EH (cell line): ENCODE measurements at regions not wholly inside any gene's neighbourhood (a gene's known extent, or its start where the extent isn't known, plus 50 kb on each side); places are given as distances from the start of the nearest gene placed in this dataset.
"Not testable (repeated sequence)": the region's sequence is repeated elsewhere in the genome, so short reads cannot be mapped to it uniquely, and the experiment has no call there.

Experiments
- DNase-seq: peaks from one replicate; pipeline ENCODE4 v3.0.0-alpha.2; 2015; ENCODE audit warnings: low read depth

- not testable (repeated sequence) for DNase-seq
These were observed 1517.2 kb downstream of the GRIK2 start for GRCh38 chr6:102910701-102911139.

- DNase-seq: no peak
These were observed 1513.7 kb downstream of the GRIK2 start for GRCh38 chr6:102907181-102907580.

- DNase-seq: no peak
These were observed 1509.0 kb downstream of the GRIK2 start for GRCh38 chr6:102902471-102902870.

GRCh38 chr6:102895683-102896082, 1502.2 kb downstream of the GRIK2 start:
- DNase-seq: no peak

GRCh38 chr6:102885165-102885564, 1491.7 kb downstream of the GRIK2 start:
- no peak for DNase-seq

GRCh38 chr6:102853249-102853955, 1459.9 kb downstream of the GRIK2 start:
- no peak for DNase-seq

GRCh38 chr6:102848796-102849195, 1455.3 kb downstream of the GRIK2 start:
- no peak for DNase-seq

- no peak for DNase-seq
These were observed 1454.7 kb downstream of the GRIK2 start for GRCh38 chr6:102848210-102848609.

- DNase-seq: no peak
These were observed 1447.6 kb downstream of the GRIK2 start for GRCh38 chr6:102841060-102841459.

GRCh38 chr6:102832021-102832420, 1438.5 kb downstream of the GRIK2 start:
- no peak for DNase-seq

GRCh38 chr6:102820098-102820497, 1426.6 kb downstream of the GRIK2 start:
- DNase-seq: no peak

- no peak for DNase-seq
These were observed 1421.7 kb downstream of the GRIK2 start for GRCh38 chr6:102815207-102815606.

GRCh38 chr6:102813489-102814275, 1420.2 kb downstream of the GRIK2 start:
- no peak for DNase-seq

- peak; percentile 3 for DNase-seq
These were observed 1418.7 kb downstream of the GRIK2 start for GRCh38 chr6:102812242-102812641.

- not testable (repeated sequence) for DNase-seq
These were observed 1415.5 kb downstream of the GRIK2 start for GRCh38 chr6:102808944-102809505.

GRCh38 chr6:102799051-102799450, 1405.5 kb downstream of the GRIK2 start:
- no peak for DNase-seq

- DNase-seq: no peak
These were observed 1405.1 kb downstream of the GRIK2 start for GRCh38 chr6:102798636-102799035.

- DNase-seq: no peak
These were observed 1400.2 kb downstream of the GRIK2 start for GRCh38 chr6:102793752-102794151.

- no peak for DNase-seq
These were observed 1380.8 kb downstream of the GRIK2 start for GRCh38 chr6:102774326-102774725.

GRCh38 chr6:102773636-102774035, 1380.1 kb downstream of the GRIK2 start:
- no peak for DNase-seq

GRCh38 chr6:102766963-102767362, 1373.5 kb downstream of the GRIK2 start:
- peak; percentile 33 for DNase-seq

GRCh38 chr6:102764317-102764716, 1370.8 kb downstream of the GRIK2 start:
- no peak for DNase-seq

GRCh38 chr6:102763891-102764290, 1370.4 kb downstream of the GRIK2 start:
- no peak for DNase-seq
